H9 (cell line): ENCODE measurements at regions not wholly inside any gene's neighbourhood (a gene's known extent, or its start where the extent isn't known, plus 50 kb on each side); places are given as distances from the start of the nearest gene placed in this dataset.

Experiments
- DNase-seq: peaks from one replicate; pipeline ENCODE4 v3.0.0-alpha.2; 2017
- H2AFZ ChIP-seq: one replicate; pipeline ENCODE4 v1.6.1; 2013; ENCODE audit warnings: mild to moderate bottlenecking, low read length, control low read depth, moderate library complexity
- H2AK5ac ChIP-seq: 2 replicates; pipeline ENCODE4 v1.6.1; 2013; ENCODE audit warnings: low read length, control low read depth, mixed read lengths; ENCODE audit not compliant: insufficient read length
- H2BK120ac ChIP-seq: one replicate; pipeline ENCODE4 v1.6.1; 2013; ENCODE audit warnings: low read depth, mild to moderate bottlenecking, low read length, control low read depth, inconsistent platforms; ENCODE audit not compliant: poor library complexity, severe bottlenecking
- H2BK12ac ChIP-seq: 2 replicates; pipeline ENCODE4 v1.6.1; 2013; ENCODE audit warnings: low read length, control low read depth, mixed read lengths, low read depth; ENCODE audit not compliant: insufficient read length
- H2BK15ac ChIP-seq: 2 replicates; pipeline ENCODE4 v1.6.1; 2013; ENCODE audit warnings: low read depth, low read length, control low read depth
- H2BK20ac ChIP-seq: one replicate; pipeline ENCODE4 v1.6.1; 2013; ENCODE audit warnings: low read depth, mild to moderate bottlenecking, low read length, control low read depth, inconsistent platforms; ENCODE audit not compliant: poor library complexity, severe bottlenecking
- H2BK5ac ChIP-seq: 2 replicates; pipeline ENCODE4 v1.6.1; 2013; ENCODE audit warnings: low read length, control low read depth, mixed read lengths; ENCODE audit not compliant: insufficient read length
- H3K14ac ChIP-seq: 2 replicates; pipeline ENCODE4 v1.6.1; 2013; ENCODE audit warnings: low read length, control low read depth; ENCODE audit not compliant: insufficient read depth
- H3K18ac ChIP-seq: 2 replicates; pipeline ENCODE4 v1.6.1; 2013; ENCODE audit warnings: low read depth, mild to moderate bottlenecking, mixed read lengths, low read length, control low read depth; ENCODE audit not compliant: insufficient read length
- H3K23ac ChIP-seq: 2 replicates; pipeline ENCODE4 v1.6.1; 2013; ENCODE audit warnings: low read length, control low read depth, mixed read lengths, low read depth; ENCODE audit not compliant: insufficient read length
- H3K23me2 ChIP-seq: 2 replicates; pipeline ENCODE4 v1.6.1; 2013; ENCODE audit warnings: low read depth, mild to moderate bottlenecking, mixed read lengths, low read length, control low read depth; ENCODE audit not compliant: insufficient read length, poor library complexity, severe bottlenecking
- H3K27ac ChIP-seq: 2 replicates; pipeline ENCODE4 v1.5.1; 2013; ENCODE audit warnings: low read length, control low read depth, mixed read lengths, low read depth; ENCODE audit not compliant: insufficient read length
- H3K27me3 ChIP-seq: 2 replicates; pipeline ENCODE4 v1.6.1; 2013; ENCODE audit warnings: low read length, control low read depth, inconsistent platforms; ENCODE audit not compliant: insufficient read depth
- H3K4ac ChIP-seq: 2 replicates; pipeline ENCODE4 v1.6.1; 2013; ENCODE audit warnings: low read depth, mild to moderate bottlenecking, control low read depth, inconsistent platforms, low read length, moderate library complexity
- H3K4me1 ChIP-seq: 2 replicates; pipeline ENCODE4 v1.6.1; 2013; ENCODE audit warnings: low read length, control low read depth, inconsistent platforms; ENCODE audit not compliant: insufficient read depth
- H3K4me2 ChIP-seq: 2 replicates; pipeline ENCODE4 v1.6.1; 2013; ENCODE audit warnings: low read length, control low read depth, mixed read lengths; ENCODE audit not compliant: insufficient read length, insufficient read depth
- H3K56ac ChIP-seq: 2 replicates; pipeline ENCODE4 v1.6.1; 2013; ENCODE audit warnings: low read depth, mild to moderate bottlenecking, mixed read lengths, low read length, control low read depth; ENCODE audit not compliant: insufficient read length
- H3K79me1 ChIP-seq: 2 replicates; pipeline ENCODE4 v1.6.1; 2013; ENCODE audit warnings: low read depth, mild to moderate bottlenecking, moderate library complexity, low read length, control low read depth, inconsistent platforms; ENCODE audit not compliant: insufficient read depth, poor library complexity, severe bottlenecking
- H3K79me2 ChIP-seq: 2 replicates; pipeline ENCODE4 v1.6.1; 2013; ENCODE audit warnings: low read length, control low read depth, inconsistent platforms; ENCODE audit not compliant: insufficient read depth
- H3K9ac ChIP-seq: 2 replicates; pipeline ENCODE4 v1.6.1; 2013; ENCODE audit warnings: low read length, control low read depth, mixed read lengths; ENCODE audit not compliant: insufficient read length; ENCODE audit errors: extremely low read depth
- H3K9me3 ChIP-seq: one replicate; pipeline ENCODE4 v1.6.1; 2013; ENCODE audit warnings: low read depth, low read length, inconsistent platforms; ENCODE audit not compliant: control insufficient read depth
- H3T11ph ChIP-seq: one replicate; pipeline ENCODE4 v1.6.1; 2013; ENCODE audit warnings: mild to moderate bottlenecking, low read length, control low read depth, inconsistent platforms
- H4K20me1 ChIP-seq: one replicate; pipeline ENCODE4 v1.6.1; 2013; ENCODE audit not compliant: control insufficient read depth, insufficient read length, insufficient read depth
- H4K5ac ChIP-seq: 2 replicates; pipeline ENCODE4 v1.6.1; 2013; ENCODE audit warnings: low read depth, mild to moderate bottlenecking, mixed read lengths, low read length, control low read depth; ENCODE audit not compliant: insufficient read length
- H4K8ac ChIP-seq: replicated peaks from 2 replicates; pipeline ENCODE4 v1.6.1; 2013; ENCODE audit warnings: low read length, control low read depth, mixed read lengths, low read depth; ENCODE audit not compliant: insufficient read length
- H4K91ac ChIP-seq: 2 replicates; pipeline ENCODE4 v1.6.1; 2013; ENCODE audit warnings: low read depth, mild to moderate bottlenecking, moderate library complexity, mixed read lengths, low read length, control low read depth; ENCODE audit not compliant: insufficient read length
- H3K27ac Mint-ChIP-seq, 3 experiments: 2 replicates in 2 of 3; 3 replicates in 1 of 3; pipeline ENCODE4 v1.8.0; 2020 to 2021; ENCODE audit warnings: mixed read lengths in 3 of 3, mild to moderate bottlenecking in 1 of 3, moderate library complexity in 1 of 3
- H3K27me3 Mint-ChIP-seq: 2 replicates; pipeline ENCODE4 v1.8.0; 2021; ENCODE audit warnings: low read depth, mild to moderate bottlenecking, moderate library complexity, mixed read lengths
- H3K36me3 Mint-ChIP-seq, 3 experiments: 2 replicates in 2 of 3; 3 replicates in 1 of 3; pipeline ENCODE4 v1.8.0; 2020 to 2021; ENCODE audit warnings: low read depth in 3 of 3, mixed read lengths in 3 of 3; ENCODE audit not compliant: insufficient read depth in 1 of 3
- H3K4me1 Mint-ChIP-seq, 2 experiments: 2 replicates each; pipeline ENCODE4 v1.8.0; 2020; ENCODE audit warnings: mixed read lengths in 2 of 2
- H3K4me3 Mint-ChIP-seq, 2 experiments: 2 replicates in 1 of 2; 3 replicates in 1 of 2; pipeline ENCODE4 v1.8.0; 2020 to 2021; ENCODE audit warnings: mild to moderate bottlenecking in 2 of 2, mixed read lengths in 2 of 2, moderate library complexity in 1 of 2
- H3K9me3 Mint-ChIP-seq, 2 experiments: 2 replicates in 1 of 2; 3 replicates in 1 of 2; pipeline ENCODE4 v1.8.0; 2020; ENCODE audit warnings: mild to moderate bottlenecking in 2 of 2, mixed read lengths in 2 of 2, moderate library complexity in 1 of 2
- CTCF ChIP-seq: fragments of 200-600 bp; sonication (generic); conservative IDR thresholded peaks from 3 replicates; pipeline ENCODE4 v1.8.0; 2021; ENCODE audit warnings: antibody characterized with exemption, mild to moderate bottlenecking
- WGBS: extraction: QIAGEN DNeasy Blood & Tissue Kit; methylation state at CpG from one replicate; pipeline ENCODE4 v1.1.7; 2013; ENCODE audit warnings: missing lambda C conversion rate, low lambda C conversion rate, mixed read lengths; ENCODE audit not compliant: insufficient read length; ENCODE audit errors: extremely low coverage; 5-methylcytosine and 5-hydroxymethylcytosine counted together

- no CpG with 5 or more reads among the region's 3 CpGs for WGBS
- no peak overlapping the region for H2AK5ac ChIP-seq
- no peaks in the 10 kb centered on the region for H4K20me1 ChIP-seq
- H3K23ac ChIP-seq: no peak overlapping the region
- no peaks in the 10 kb centered on the region for H3K79me2 ChIP-seq
- no peak overlapping the region for H2BK20ac ChIP-seq
- no peak overlapping the region for H3K4ac ChIP-seq
- no peak overlapping the region for H4K91ac ChIP-seq
- no peak overlapping the region for H2BK120ac ChIP-seq
- Mint-ChIP-seq H3K9me3 (peaks cover 8 to 10% of the 10 kb centered on the region in 2 experiments; a peak in 4 of 5 replicates), H3K4me1 (peaks cover 12 to 14% of the 10 kb centered on the region in 2 experiments), H3K4me3 (no peak overlapping the region), H3K27ac (no peak overlapping the region), H3K36me3 (peaks cover 4 to 14% (median 5%) of the 10 kb centered on the region in 3 experiments; a peak in 5 of 7 replicates), H3K27me3 (no peaks in the 10 kb centered on the region)
- H2BK5ac ChIP-seq: no peak overlapping the region
- H4K8ac ChIP-seq: no peak overlapping the region
- H3K14ac ChIP-seq: no peak overlapping the region
- no peaks in the 10 kb centered on the region for H3K23me2 ChIP-seq
- no peak overlapping the region for H2BK15ac ChIP-seq
- H3K56ac ChIP-seq: no peak overlapping the region
- no peak overlapping the region for H3K9ac ChIP-seq
- H2BK12ac ChIP-seq: no peak overlapping the region
- H3K9me3 ChIP-seq: no peaks in the 10 kb centered on the region
- H3K79me1 ChIP-seq: no peaks in the 10 kb centered on the region
- TF ChIP-seq CTCF: peak; percentile 46; the same call in 2 of the 3 replicates
- no peak overlapping the region for H2AFZ ChIP-seq
- H3T11ph ChIP-seq: no peak overlapping the region
- DNase-seq: peak; percentile 36
- H3K27ac ChIP-seq: no peak overlapping the region
- no peak overlapping the region for H3K4me2 ChIP-seq
- H3K4me1 ChIP-seq: no peaks in the 10 kb centered on the region
- H3K27me3 ChIP-seq: no peaks in the 10 kb centered on the region
- H3K18ac ChIP-seq: no peak overlapping the region
- H4K5ac ChIP-seq: no peak overlapping the region
Measured at GRCh38 chr18:8899000-8899399, 193.6 kb downstream of the MTCL1 start.
